Stimulated activated effector memory CD8-positive, alpha-beta T cell treated with anti-CD3 and anti-CD28 coated beads, Interleukin-12 subunit alpha, Interleukin-12 subunit beta, amount 100 ng/mL, for 72 hours (primary cell): ENCODE measurements at regions not wholly inside any gene's neighbourhood (a gene's known extent, or its start where the extent isn't known, plus 50 kb on each side); places are given as distances from the start of the nearest gene placed in this dataset.
"Not testable (repeated sequence)": the region's sequence is repeated elsewhere in the genome, so short reads cannot be mapped to it uniquely, and the experiment has no call there.

ENCODE experiments used
- ATAC-seq: fragments of 150-1000 bp; cut with Tn5 transposase; 2 replicates; pipeline ENCODE4 v1.10.0; 2021
- DNase-seq, 2 donors: peaks; one replicate each; pipeline ENCODE4 v3.0.0; 2021 to 2022; ENCODE audit warnings: low spot score in 2 of 2
- H3K27ac Mint-ChIP-seq: one replicate; pipeline ENCODE4 v1.8.0; 2022; ENCODE audit warnings: mild to moderate bottlenecking, mixed read lengths
- H3K36me3 Mint-ChIP-seq: one replicate; pipeline ENCODE4 v1.8.0; 2022; ENCODE audit warnings: mild to moderate bottlenecking, mixed read lengths
- H3K4me1 Mint-ChIP-seq: one replicate; pipeline ENCODE4 v1.8.0; 2022; ENCODE audit warnings: mixed read lengths
- H3K4me3 Mint-ChIP-seq: one replicate; pipeline ENCODE4 v1.8.0; 2022; ENCODE audit warnings: mild to moderate bottlenecking, mixed read lengths
- H3K9me3 Mint-ChIP-seq: one replicate; pipeline ENCODE4 v1.8.0; 2022; ENCODE audit warnings: mixed read lengths

GRCh38 chr12:131268571-131268970 lies 314.9 kb downstream of the ADGRD1 start:
- H3K36me3 Mint-ChIP-seq, DNase-seq, H3K9me3 Mint-ChIP-seq, ATAC-seq, H3K4me3 Mint-ChIP-seq, H3K4me1 Mint-ChIP-seq, H3K27ac Mint-ChIP-seq: not testable (repeated sequence)

- ATAC-seq (no peak), DNase-seq (no peak)
- Mint-ChIP-seq H3K9me3 (no peaks in the 10 kb centered on the region), H3K4me3 (no peak overlapping the region), H3K27ac (no peak overlapping the region), H3K4me1 (no peaks in the 10 kb centered on the region), H3K36me3 (no peaks in the 10 kb centered on the region)
These were observed 315.8 kb downstream of the ADGRD1 start for GRCh38 chr12:131269551-131269950.

GRCh38 chr12:131269977-131270376 lies 316.3 kb downstream of the ADGRD1 start:
- not testable (repeated sequence) for H3K4me3 Mint-ChIP-seq, ATAC-seq, DNase-seq, H3K9me3 Mint-ChIP-seq, H3K27ac Mint-ChIP-seq, H3K4me1 Mint-ChIP-seq, H3K36me3 Mint-ChIP-seq

GRCh38 chr12:131271724-131272123 lies 318.0 kb downstream of the ADGRD1 start:
- no peak overlapping the region for H3K27ac Mint-ChIP-seq
- ATAC-seq (no peak), DNase-seq (no peak)
- no peaks in the 10 kb centered on the region for H3K4me1 Mint-ChIP-seq
- H3K36me3 Mint-ChIP-seq = no peaks in the 10 kb centered on the region
- no peaks in the 10 kb centered on the region for H3K9me3 Mint-ChIP-seq
- no peak overlapping the region for H3K4me3 Mint-ChIP-seq

- H3K4me1 Mint-ChIP-seq, H3K9me3 Mint-ChIP-seq, H3K4me3 Mint-ChIP-seq, H3K36me3 Mint-ChIP-seq, H3K27ac Mint-ChIP-seq, ATAC-seq, DNase-seq: not testable (repeated sequence)
These were observed 318.6 kb downstream of the ADGRD1 start for GRCh38 chr12:131272283-131272814.

- Mint-ChIP-seq H3K27ac (no peak overlapping the region), H3K4me1 (no peaks in the 10 kb centered on the region), H3K4me3 (no peak overlapping the region), H3K36me3 (no peaks in the 10 kb centered on the region), H3K9me3 (no peaks in the 10 kb centered on the region)
- ATAC-seq (no peak), DNase-seq (no peak)
These were observed 319.7 kb downstream of the ADGRD1 start for GRCh38 chr12:131273291-131273845.

GRCh38 chr12:131274061-131274460 lies 320.4 kb downstream of the ADGRD1 start:
- no peak overlapping the region for H3K27ac Mint-ChIP-seq
- H3K9me3 Mint-ChIP-seq = no peaks in the 10 kb centered on the region
- DNase-seq (no peak), ATAC-seq (no peak)
- no peaks in the 10 kb centered on the region for H3K4me1 Mint-ChIP-seq
- no peak overlapping the region for H3K4me3 Mint-ChIP-seq
- no peaks in the 10 kb centered on the region for H3K36me3 Mint-ChIP-seq

- H3K4me1 Mint-ChIP-seq = no peaks in the 10 kb centered on the region
- DNase-seq = no peak
- no peak overlapping the region for H3K27ac Mint-ChIP-seq
- H3K4me3 Mint-ChIP-seq = no peak overlapping the region
- H3K9me3 Mint-ChIP-seq = no peaks in the 10 kb centered on the region
- ATAC-seq = no peak
- H3K36me3 Mint-ChIP-seq = no peaks in the 10 kb centered on the region
These were observed 321.2 kb downstream of the ADGRD1 start for GRCh38 chr12:131274906-131275305.

- Mint-ChIP-seq H3K4me1 (no peaks in the 10 kb centered on the region), H3K27ac (no peak overlapping the region), H3K36me3 (no peaks in the 10 kb centered on the region), H3K4me3 (no peak overlapping the region), H3K9me3 (no peaks in the 10 kb centered on the region)
- ATAC-seq (no peak), DNase-seq (no peak)
These were observed 322.1 kb downstream of the ADGRD1 start for GRCh38 chr12:131275824-131276223.

GRCh38 chr12:131276501-131277185 lies 322.9 kb downstream of the ADGRD1 start:
- ATAC-seq = peak; percentile 19
- Mint-ChIP-seq H3K4me3 (no peak overlapping the region), H3K36me3 (no peaks in the 10 kb centered on the region), H3K27ac (no peak overlapping the region), H3K4me1 (no peaks in the 10 kb centered on the region), H3K9me3 (no peaks in the 10 kb centered on the region)
- DNase-seq = no peak

GRCh38 chr12:131277186-131278091 lies 323.7 kb downstream of the ADGRD1 start:
- H3K4me1 Mint-ChIP-seq, DNase-seq, ATAC-seq, H3K27ac Mint-ChIP-seq, H3K9me3 Mint-ChIP-seq, H3K36me3 Mint-ChIP-seq, H3K4me3 Mint-ChIP-seq: not testable (repeated sequence)

GRCh38 chr12:131278451-131279115 lies 324.9 kb downstream of the ADGRD1 start:
- H3K4me1 Mint-ChIP-seq, DNase-seq, H3K9me3 Mint-ChIP-seq, H3K27ac Mint-ChIP-seq, H3K36me3 Mint-ChIP-seq, ATAC-seq, H3K4me3 Mint-ChIP-seq: not testable (repeated sequence)

GRCh38 chr12:131279281-131279921 lies 325.7 kb downstream of the ADGRD1 start:
- Mint-ChIP-seq H3K9me3 (no peaks in the 10 kb centered on the region), H3K27ac (no peak overlapping the region), H3K4me3 (no peak overlapping the region)

GRCh38 chr12:131280426-131280825 lies 326.7 kb downstream of the ADGRD1 start:
- no peak for ATAC-seq
- no peaks in the 10 kb centered on the region for H3K4me1 Mint-ChIP-seq
- H3K9me3 Mint-ChIP-seq = no peaks in the 10 kb centered on the region
- DNase-seq = no peak
- no peak overlapping the region for H3K27ac Mint-ChIP-seq
- no peaks in the 10 kb centered on the region for H3K36me3 Mint-ChIP-seq
- H3K4me3 Mint-ChIP-seq = no peak overlapping the region

More at GRCh38 chr12:131279281-131279921, 325.7 kb downstream of the ADGRD1 start:
- H3K4me1 Mint-ChIP-seq = no peaks in the 10 kb centered on the region
- ATAC-seq (no peak), DNase-seq (no peak)
- no peaks in the 10 kb centered on the region for H3K36me3 Mint-ChIP-seq

GRCh38 chr12:131281016-131281415 lies 327.3 kb downstream of the ADGRD1 start:
- Mint-ChIP-seq H3K4me1 (no peaks in the 10 kb centered on the region), H3K27ac (no peak overlapping the region), H3K4me3 (no peak overlapping the region), H3K9me3 (no peaks in the 10 kb centered on the region), H3K36me3 (no peaks in the 10 kb centered on the region)
- no peak for DNase-seq
- no peak for ATAC-seq
